Stomach (tissue), 8 donors: ENCODE measurements at regions not wholly inside any gene's neighbourhood (a gene's known extent, or its start where the extent isn't known, plus 50 kb on each side); places are given as distances from the start of the nearest gene placed in this dataset.

Source experiments
- DNase-seq, 2 donors: peaks; one replicate each; pipeline versions ENCODE4 v3.0.0 to v3.0.0-alpha.2; 2013 to 2019
- H3K27ac ChIP-seq, 5 donors: fragments of 200-600 bp in 4 of 5; sonication (generic) in 4 of 5; one replicate each; pipeline ENCODE4 v1.5.1; 2013 to 2019; ENCODE audit warnings: mild to moderate bottlenecking in 1 of 5, moderate library complexity in 1 of 5
- H3K27me3 ChIP-seq, 3 donors: fragments of 200-600 bp; sonication (generic); one replicate each; pipeline ENCODE4 v1.5.1; 2017 to 2019; ENCODE audit warnings: mixed run types in 1 of 3
- H3K36me3 ChIP-seq, 4 donors: fragments of 200-600 bp; sonication (generic); 1 replicate in 3 of 4; 2 replicates in 1 of 4; pipeline ENCODE4 v1.5.1; 2016 to 2019
- H3K4me1 ChIP-seq, 4 donors: fragments of 200-600 bp; sonication (generic); one replicate each; pipeline ENCODE4 v1.5.1; 2016 to 2019
- H3K4me3 ChIP-seq, 4 donors: fragments of 200-600 bp; sonication (generic) in 3 of 4; one replicate each; pipeline ENCODE4 v1.5.1; 2016 to 2019; ENCODE audit warnings: mild to moderate bottlenecking in 1 of 4
- H3K9me3 ChIP-seq, 4 donors: fragments of 200-600 bp; sonication (generic); one replicate each; pipeline ENCODE4 v1.5.1; 2016 to 2019
- CTCF ChIP-seq, 7 experiments: fragments of 450-650 bp in 4 of 7; fragments of 200-600 bp in 3 of 7; sonication (generic) in 3 of 7; IDR thresholded peaks; one replicate each; pipeline ENCODE4 v1.5.1; 2016 to 2019; ENCODE audit warnings: antibody characterized with exemption in 7 of 7, control low read depth in 2 of 7, mild to moderate bottlenecking in 1 of 7
- EP300 ChIP-seq: sonication (generic); formaldehyde crosslinking; IDR thresholded peaks from one replicate; pipeline ENCODE4 v1.6.1; 2017; ENCODE audit warnings: antibody characterized with exemption
- POLR2A ChIP-seq, 4 donors: fragments of 450-650 bp; IDR thresholded peaks; one replicate each; pipeline ENCODE4 v1.6.1; 2016; ENCODE audit warnings: antibody characterized with exemption in 4 of 4, control low read depth in 2 of 4, mild to moderate bottlenecking in 1 of 4, moderate library complexity in 1 of 4
- POLR2AphosphoS5 ChIP-seq, 3 donors: sonication (generic); formaldehyde crosslinking; IDR thresholded peaks; one replicate each; pipeline ENCODE4 v1.6.1; 2016; ENCODE audit warnings: antibody characterized with exemption in 3 of 3
- WGBS, 5 donors: extraction: QIAGEN DNeasy Blood & Tissue Kit in 3 of 5; methylation state at CpG; one replicate each; pipeline versions ENCODE4 v1.1.5 to v1.1.7; 2013 to 2018; 5-methylcytosine and 5-hydroxymethylcytosine counted together
- intact Hi-C: fragments of 100-400 bp; cut with DNase I; formaldehyde crosslinking; loops from one replicate; pipeline ENCODE4 v1.15.1; 2023; ENCODE audit warnings: low total_unique reads
- donor health status: healthy with polysubstance abuse.
- donor health status: Bipolar disorder and iron deficiency.
- donor health status: healthy.

GRCh38 chr11:80031014-80031600 lies 590.3 kb upstream of the TENM4 start:
- H3K27me3 ChIP-seq: no peaks in the 10 kb centered on the region
- intact Hi-C loops: no loop called here
- no peak overlapping the region for H3K4me3 ChIP-seq
- 24 to 51% (median 30%) methylated on average over 3 of the region's 3 CpGs for WGBS, 5 donors
- peaks cover 0 to 2% (median 0%) of the 10 kb centered on the region in 4 donors for H3K9me3 ChIP-seq
- no peaks in the 10 kb centered on the region for H3K4me1 ChIP-seq
- TF ChIP-seq CTCF (IDR thresholded peaks at IDR 0.05) (no peak), EP300 (no peak), POLR2A (IDR thresholded peaks at IDR 0.05) (no peak), POLR2AphosphoS5 (IDR thresholded peaks at IDR 0.05) (no peak)
- H3K36me3 ChIP-seq: no peaks in the 10 kb centered on the region
- DNase-seq: peak in 1 of 2 donors; percentile 32
- H3K27ac ChIP-seq: peak overlapping the region in 3 of 5 donors; percentile 11 to 64 (median 64)

GRCh38 chr11:80028998-80029397 lies 588.2 kb upstream of the TENM4 start:
- intact Hi-C loops: no loop called here
- 61 to 82% (median 72%) methylated on average over 3 of the region's 3 CpGs for WGBS, 5 donors
- no peak for DNase-seq

GRCh38 chr11:80024119-80024518 lies 583.3 kb upstream of the TENM4 start:
- intact Hi-C loops: no loop called here
- no peaks in the 10 kb centered on the region for H3K27me3 ChIP-seq
- peaks cover 0 to 7% (median 0%) of the 10 kb centered on the region in 4 donors for H3K9me3 ChIP-seq
- no peak overlapping the region for H3K4me3 ChIP-seq
- H3K27ac ChIP-seq: no peak overlapping the region
- TF ChIP-seq CTCF (IDR thresholded peaks at IDR 0.05) (no peak), POLR2A (IDR thresholded peaks at IDR 0.05) (no peak), POLR2AphosphoS5 (IDR thresholded peaks at IDR 0.05) (no peak), EP300 (no peak)
- DNase-seq: peak in 1 of 2 donors; percentile 26
- WGBS, 5 donors: 47 to 60% (median 54%) methylated on average over 4 of the region's 4 CpGs
- no peaks in the 10 kb centered on the region for H3K36me3 ChIP-seq
- no peaks in the 10 kb centered on the region for H3K4me1 ChIP-seq

More at GRCh38 chr11:80028998-80029397, 588.2 kb upstream of the TENM4 start:
- H3K27ac ChIP-seq: no peak overlapping the region
- peaks cover 0 to 7% (median 0%) of the 10 kb centered on the region in 4 donors for H3K9me3 ChIP-seq
- no peaks in the 10 kb centered on the region for H3K36me3 ChIP-seq
- H3K27me3 ChIP-seq: no peaks in the 10 kb centered on the region
- TF ChIP-seq POLR2A (IDR thresholded peaks at IDR 0.05) (no peak), POLR2AphosphoS5 (IDR thresholded peaks at IDR 0.05) (no peak), EP300 (no peak), CTCF (IDR thresholded peaks at IDR 0.05) (no peak)
- H3K4me1 ChIP-seq: no peaks in the 10 kb centered on the region
- H3K4me3 ChIP-seq: no peak overlapping the region

GRCh38 chr11:80023386-80023785 lies 582.6 kb upstream of the TENM4 start:
- Histone ChIP-seq H3K4me3 (no peak overlapping the region), H3K9me3 (peaks cover 0 to 7% (median 0%) of the 10 kb centered on the region in 4 donors), H3K36me3 (no peaks in the 10 kb centered on the region), H3K4me1 (no peaks in the 10 kb centered on the region), H3K27me3 (no peaks in the 10 kb centered on the region), H3K27ac (no peak overlapping the region)
- no peak for DNase-seq
- intact Hi-C loops: no loop called here
- TF ChIP-seq POLR2A (IDR thresholded peaks at IDR 0.05): no peak
- TF ChIP-seq CTCF (IDR thresholded peaks at IDR 0.05): no peak
- no peak for TF ChIP-seq EP300
- TF ChIP-seq POLR2AphosphoS5 (IDR thresholded peaks at IDR 0.05): no peak
